MM.1S (cell line): ENCODE measurements at regions not wholly inside any gene's neighbourhood (a gene's known extent, or its start where the extent isn't known, plus 50 kb on each side); places are given as distances from the start of the nearest gene placed in this dataset.
"Not testable (repeated sequence)": the region's sequence is repeated elsewhere in the genome, so short reads cannot be mapped to it uniquely, and the experiment has no call there.

Experiments
- DNase-seq: peaks from one replicate; pipeline ENCODE4 v3.0.0-alpha.2; 2015
- H2AFZ ChIP-seq: fragments of 300-600 bp; sonication (generic); 2 replicates; pipeline ENCODE4 v1.6.0; 2016; ENCODE audit warnings: antibody characterized with exemption, low read length
- H3F3A ChIP-seq: fragments of 300-600 bp; sonication (generic); 2 replicates; pipeline ENCODE4 v1.6.1; 2016; ENCODE audit warnings: mild to moderate bottlenecking, antibody characterized with exemption, low read length, moderate library complexity, mixed read lengths; ENCODE audit not compliant: insufficient read depth
- H3K27ac ChIP-seq: fragments of 300-600 bp; sonication (generic); 2 replicates; pipeline ENCODE4 v1.5.1; 2016; ENCODE audit warnings: mild to moderate bottlenecking, low read length
- H3K27me3 ChIP-seq: fragments of 300-600 bp; sonication (generic); replicated peaks from 2 replicates; pipeline ENCODE4 v1.6.0; 2016; ENCODE audit warnings: low read length; ENCODE audit not compliant: insufficient read depth
- H3K36me3 ChIP-seq: fragments of 300-600 bp; sonication (generic); replicated peaks from 2 replicates; pipeline ENCODE4 v1.6.1; 2016; ENCODE audit warnings: mild to moderate bottlenecking, low read length, mixed read lengths; ENCODE audit not compliant: insufficient read depth
- H3K4me1 ChIP-seq: fragments of 300-600 bp; sonication (generic); 2 replicates; pipeline ENCODE4 v1.6.1; 2016; ENCODE audit warnings: low read length, mixed read lengths
- H3K4me2 ChIP-seq: fragments of 300-600 bp; sonication (generic); 2 replicates; pipeline ENCODE4 v1.6.0; 2016; ENCODE audit warnings: low read depth, low read length
- H3K4me3 ChIP-seq: fragments of 300-600 bp; sonication (generic); 2 replicates; pipeline ENCODE4 v1.5.1; 2016; ENCODE audit warnings: low read length, mixed read lengths
- H3K79me2 ChIP-seq: fragments of 300-600 bp; sonication (generic); 2 replicates; pipeline ENCODE4 v1.6.1; 2016; ENCODE audit warnings: mixed run types, low read length, mixed read lengths
- H3K9ac ChIP-seq: fragments of 300-600 bp; sonication (generic); 2 replicates; pipeline ENCODE4 v1.6.1; 2016; ENCODE audit warnings: low read length, mixed read lengths
- H3K9me2 ChIP-seq: fragments of 300-600 bp; sonication (generic); replicated peaks from 2 replicates; pipeline ENCODE4 v1.6.1; 2016; ENCODE audit warnings: mild to moderate bottlenecking, low read length, mixed read lengths; ENCODE audit not compliant: insufficient read depth
- H3K9me3 ChIP-seq: fragments of 300-600 bp; sonication (generic); replicated peaks from 2 replicates; pipeline ENCODE4 v1.6.1; 2016; ENCODE audit warnings: mild to moderate bottlenecking, low read length, mixed read lengths; ENCODE audit not compliant: insufficient read depth
- H4K20me1 ChIP-seq: fragments of 300-600 bp; sonication (generic); 2 replicates; pipeline ENCODE4 v1.6.1; 2016; ENCODE audit warnings: mild to moderate bottlenecking, low read length, moderate library complexity, mixed read lengths; ENCODE audit not compliant: insufficient read depth
- EZH2 ChIP-seq: fragments of 300-600 bp; sonication (generic); optimal IDR thresholded peaks from 2 replicates; pipeline ENCODE3; 2017; ENCODE audit warnings: low read depth, mild to moderate bottlenecking, antibody characterized with exemption, low read length, mixed read lengths
- EZH2phosphoT487 ChIP-seq: fragments of 300-600 bp; sonication (generic); IDR thresholded peaks from 2 replicates; pipeline ENCODE4 v1.6.1; 2018; ENCODE audit warnings: antibody characterized with exemption, low read length
- TF ChIP-seq, protein P1 (sequence below): fragments of 300-600 bp; sonication (generic); IDR thresholded peaks from 2 replicates; pipeline ENCODE4 v1.5.1; 2016; ENCODE audit warnings: antibody characterized with exemption, low read length, mixed read lengths

DNA sequence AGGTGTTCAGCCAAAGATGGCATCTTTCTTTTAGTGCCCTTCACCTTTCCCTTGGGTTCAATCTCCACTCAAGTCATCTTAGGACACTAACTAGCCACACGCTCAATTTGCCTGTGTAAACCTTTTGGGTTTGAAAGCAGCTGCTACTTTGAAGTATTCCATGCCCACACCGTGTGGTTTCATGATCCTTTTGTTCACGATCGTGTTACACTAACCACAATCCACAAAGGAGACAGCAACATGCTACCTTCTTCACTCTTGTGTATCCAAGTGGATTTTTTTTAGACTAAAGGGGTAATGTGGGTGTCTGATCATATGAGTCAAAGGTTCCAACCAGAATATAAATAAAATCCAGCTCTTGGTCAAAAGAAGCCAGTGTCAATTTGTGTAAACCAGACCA lies 122.7 kb upstream of the FAR2 start:
- TF ChIP-seq, protein P1, sequence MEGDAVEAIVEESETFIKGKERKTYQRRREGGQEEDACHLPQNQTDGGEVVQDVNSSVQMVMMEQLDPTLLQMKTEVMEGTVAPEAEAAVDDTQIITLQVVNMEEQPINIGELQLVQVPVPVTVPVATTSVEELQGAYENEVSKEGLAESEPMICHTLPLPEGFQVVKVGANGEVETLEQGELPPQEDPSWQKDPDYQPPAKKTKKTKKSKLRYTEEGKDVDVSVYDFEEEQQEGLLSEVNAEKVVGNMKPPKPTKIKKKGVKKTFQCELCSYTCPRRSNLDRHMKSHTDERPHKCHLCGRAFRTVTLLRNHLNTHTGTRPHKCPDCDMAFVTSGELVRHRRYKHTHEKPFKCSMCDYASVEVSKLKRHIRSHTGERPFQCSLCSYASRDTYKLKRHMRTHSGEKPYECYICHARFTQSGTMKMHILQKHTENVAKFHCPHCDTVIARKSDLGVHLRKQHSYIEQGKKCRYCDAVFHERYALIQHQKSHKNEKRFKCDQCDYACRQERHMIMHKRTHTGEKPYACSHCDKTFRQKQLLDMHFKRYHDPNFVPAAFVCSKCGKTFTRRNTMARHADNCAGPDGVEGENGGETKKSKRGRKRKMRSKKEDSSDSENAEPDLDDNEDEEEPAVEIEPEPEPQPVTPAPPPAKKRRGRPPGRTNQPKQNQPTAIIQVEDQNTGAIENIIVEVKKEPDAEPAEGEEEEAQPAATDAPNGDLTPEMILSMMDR = no peak
- TF ChIP-seq EZH2phosphoT487 = no peak
- TF ChIP-seq EZH2 = no peak
- Histone ChIP-seq H3K9me2 (no peaks in the 10 kb centered on the region), H3K4me1 (no peaks in the 10 kb centered on the region), H4K20me1 (no peaks in the 10 kb centered on the region), H3K36me3 (no peaks in the 10 kb centered on the region), H3K4me3 (no peak overlapping the region), H2AFZ (no peak overlapping the region), H3K27me3 (no peaks in the 10 kb centered on the region), H3K79me2 (no peaks in the 10 kb centered on the region), H3K4me2 (no peak overlapping the region), H3K27ac (no peak overlapping the region), H3K9ac (no peak overlapping the region), H3F3A (no peaks in the 10 kb centered on the region), H3K9me3 (no peaks in the 10 kb centered on the region)
- no peak for DNase-seq

DNA sequence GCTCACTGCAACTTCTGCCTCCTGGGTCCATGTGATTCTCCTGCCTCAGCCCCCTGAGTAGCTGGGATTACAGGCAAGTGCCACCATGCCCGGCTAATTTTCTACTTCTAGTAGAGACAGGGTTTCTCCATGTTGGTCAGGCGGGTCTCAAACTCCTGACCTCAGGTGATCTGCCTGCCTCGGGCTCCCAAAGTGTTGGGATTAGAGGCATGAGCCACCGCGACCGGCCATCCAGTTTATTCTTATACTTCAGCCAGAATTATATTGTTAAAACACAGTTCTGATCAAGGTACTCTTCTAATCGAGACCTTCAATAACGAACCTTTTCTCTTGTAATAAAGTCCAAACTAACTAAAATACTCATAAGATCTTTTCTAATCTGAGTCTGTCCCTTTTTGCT lies 119.6 kb upstream of the FAR2 start:
- H3K79me2 ChIP-seq, H3K27ac ChIP-seq, H2AFZ ChIP-seq, H3K4me1 ChIP-seq, H3K4me2 ChIP-seq, H3K9me3 ChIP-seq, H3F3A ChIP-seq, H4K20me1 ChIP-seq, H3K9ac ChIP-seq, H3K36me3 ChIP-seq, H3K9me2 ChIP-seq, DNase-seq, H3K27me3 ChIP-seq, H3K4me3 ChIP-seq: not testable (repeated sequence)

DNA sequence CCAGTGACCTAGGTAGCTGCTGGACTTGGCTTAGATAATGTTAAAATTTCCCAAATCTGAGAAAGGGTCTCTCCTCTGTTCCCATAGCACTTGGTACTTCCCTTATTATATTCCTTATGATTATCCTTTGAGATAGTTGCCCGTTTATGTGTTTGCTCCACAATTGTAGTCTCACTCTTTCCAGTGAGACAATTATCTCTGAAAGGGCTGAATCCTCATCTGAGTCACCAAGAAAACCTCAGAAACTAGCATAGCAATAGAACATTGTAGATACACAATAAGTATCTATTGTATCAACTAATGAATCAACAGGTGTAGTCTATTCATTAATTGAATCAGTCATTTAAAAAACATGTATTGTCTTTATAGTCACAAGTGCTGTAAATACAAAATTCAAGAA lies 119.1 kb upstream of the FAR2 start:
- no peak overlapping the region for H2AFZ ChIP-seq
- H3K4me2 ChIP-seq = no peak overlapping the region
- no peaks in the 10 kb centered on the region for H3K27me3 ChIP-seq
- no peaks in the 10 kb centered on the region for H3K9me3 ChIP-seq
- H4K20me1 ChIP-seq = no peaks in the 10 kb centered on the region
- no peaks in the 10 kb centered on the region for H3K36me3 ChIP-seq
- H3K9ac ChIP-seq = no peak overlapping the region
- TF ChIP-seq EZH2 (no peak), EZH2phosphoT487 (no peak)
- TF ChIP-seq, protein P1 = no peak
- no peak overlapping the region for H3K27ac ChIP-seq
- no peaks in the 10 kb centered on the region for H3K4me1 ChIP-seq
- no peaks in the 10 kb centered on the region for H3F3A ChIP-seq
- H3K79me2 ChIP-seq = no peaks in the 10 kb centered on the region
- no peaks in the 10 kb centered on the region for H3K9me2 ChIP-seq
- no peak overlapping the region for H3K4me3 ChIP-seq
- no peak for DNase-seq

DNA sequence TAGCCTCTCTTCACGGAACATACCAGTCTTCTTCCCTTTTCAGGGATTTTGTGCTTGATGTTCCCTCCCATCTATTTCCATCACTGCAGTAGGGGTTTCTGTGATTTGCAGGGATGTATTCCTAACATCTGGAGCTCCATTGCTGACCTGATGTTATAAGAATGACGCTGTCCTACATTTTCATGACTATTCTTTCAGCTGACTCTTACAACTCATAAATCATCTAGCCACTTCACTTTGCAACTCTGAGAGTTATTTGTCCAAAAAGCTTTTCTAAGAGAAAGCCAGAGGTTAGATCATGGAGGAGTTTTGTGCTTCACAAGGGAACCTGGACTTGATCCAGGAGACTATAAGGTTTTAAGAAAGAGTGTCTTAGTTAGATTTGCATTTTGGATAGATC lies 116.6 kb upstream of the FAR2 start:
- H3F3A ChIP-seq = no peaks in the 10 kb centered on the region
- TF ChIP-seq EZH2phosphoT487 (no peak), EZH2 (no peak)
- TF ChIP-seq, protein P1 = no peak

More for the DNA sequence above, 116.6 kb upstream of the FAR2 start:
- Histone ChIP-seq H3K79me2 (no peaks in the 10 kb centered on the region), H4K20me1 (no peaks in the 10 kb centered on the region), H3K9ac (no peak overlapping the region), H3K4me3 (no peak overlapping the region), H3K27ac (no peak overlapping the region), H3K36me3 (no peaks in the 10 kb centered on the region), H2AFZ (no peak overlapping the region), H3K4me2 (no peak overlapping the region), H3K4me1 (no peaks in the 10 kb centered on the region), H3K9me3 (no peaks in the 10 kb centered on the region), H3K27me3 (no peaks in the 10 kb centered on the region), H3K9me2 (no peaks in the 10 kb centered on the region)
- no peak for DNase-seq
